ENCODE measurements at regions not wholly inside any gene's neighbourhood (a gene's known extent, or its start where the extent isn't known, plus 50 kb on each side); places are given as distances from the start of the nearest gene placed in this dataset.

DNA sequence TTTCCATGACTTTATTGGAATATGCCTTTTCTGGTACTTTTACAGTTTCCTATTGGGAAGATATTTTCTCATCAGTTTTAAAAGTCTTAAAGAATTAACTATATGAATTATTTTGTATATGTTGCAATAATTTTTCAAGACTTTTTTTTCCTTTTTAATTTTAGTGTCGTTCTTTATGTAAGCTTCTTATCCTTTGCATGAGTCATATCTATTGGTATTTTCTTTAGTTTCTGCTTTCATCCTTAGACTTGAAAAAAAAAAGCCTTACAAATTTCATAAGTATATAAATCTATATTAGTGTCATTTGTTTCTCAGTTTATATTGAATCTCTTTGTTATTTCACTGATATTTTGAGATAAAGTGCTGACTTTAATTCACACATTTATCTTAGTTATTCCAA lies 94.9 kb downstream of the DSEL start:
- no peak for TF ChIP-seq POLR2A (IDR thresholded peaks at IDR 0.05)
- TF ChIP-seq, protein P1, sequence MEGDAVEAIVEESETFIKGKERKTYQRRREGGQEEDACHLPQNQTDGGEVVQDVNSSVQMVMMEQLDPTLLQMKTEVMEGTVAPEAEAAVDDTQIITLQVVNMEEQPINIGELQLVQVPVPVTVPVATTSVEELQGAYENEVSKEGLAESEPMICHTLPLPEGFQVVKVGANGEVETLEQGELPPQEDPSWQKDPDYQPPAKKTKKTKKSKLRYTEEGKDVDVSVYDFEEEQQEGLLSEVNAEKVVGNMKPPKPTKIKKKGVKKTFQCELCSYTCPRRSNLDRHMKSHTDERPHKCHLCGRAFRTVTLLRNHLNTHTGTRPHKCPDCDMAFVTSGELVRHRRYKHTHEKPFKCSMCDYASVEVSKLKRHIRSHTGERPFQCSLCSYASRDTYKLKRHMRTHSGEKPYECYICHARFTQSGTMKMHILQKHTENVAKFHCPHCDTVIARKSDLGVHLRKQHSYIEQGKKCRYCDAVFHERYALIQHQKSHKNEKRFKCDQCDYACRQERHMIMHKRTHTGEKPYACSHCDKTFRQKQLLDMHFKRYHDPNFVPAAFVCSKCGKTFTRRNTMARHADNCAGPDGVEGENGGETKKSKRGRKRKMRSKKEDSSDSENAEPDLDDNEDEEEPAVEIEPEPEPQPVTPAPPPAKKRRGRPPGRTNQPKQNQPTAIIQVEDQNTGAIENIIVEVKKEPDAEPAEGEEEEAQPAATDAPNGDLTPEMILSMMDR (IDR thresholded peaks at IDR 0.05), result no peak
